GM18907 (cell line): ENCODE measurements at regions not wholly inside any gene's neighbourhood (a gene's known extent, or its start where the extent isn't known, plus 50 kb on each side); places are given as distances from the start of the nearest gene placed in this dataset.

Source experiments
- ATAC-seq: cut with Tn5 transposase; IDR thresholded peaks from one replicate; pipeline ENCODE4 v1.9.1; 2021; ENCODE audit warnings: mild to moderate bottlenecking, moderate library complexity; ENCODE audit not compliant: unreplicated experiment

DNA sequence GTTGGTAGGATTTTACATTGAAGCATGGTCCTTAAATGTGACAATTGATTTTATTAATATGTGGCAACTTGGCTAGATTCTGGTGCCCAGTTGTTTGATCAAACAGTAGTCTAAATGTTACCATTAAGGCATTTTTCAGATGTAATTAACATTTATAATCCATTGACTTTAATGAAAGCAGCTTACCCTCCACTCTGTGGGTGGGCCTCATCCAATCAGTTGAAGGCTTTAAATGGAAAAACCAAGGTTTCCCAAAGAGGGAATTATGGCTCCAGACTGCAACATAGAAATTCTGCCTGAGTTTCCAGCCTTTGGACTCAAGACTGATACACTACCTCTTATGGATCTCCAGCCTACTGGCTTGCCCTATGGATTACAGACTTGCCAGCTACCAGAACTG, 1153.2 kb downstream of the BCL11B start:
- no peak for ATAC-seq

DNA sequence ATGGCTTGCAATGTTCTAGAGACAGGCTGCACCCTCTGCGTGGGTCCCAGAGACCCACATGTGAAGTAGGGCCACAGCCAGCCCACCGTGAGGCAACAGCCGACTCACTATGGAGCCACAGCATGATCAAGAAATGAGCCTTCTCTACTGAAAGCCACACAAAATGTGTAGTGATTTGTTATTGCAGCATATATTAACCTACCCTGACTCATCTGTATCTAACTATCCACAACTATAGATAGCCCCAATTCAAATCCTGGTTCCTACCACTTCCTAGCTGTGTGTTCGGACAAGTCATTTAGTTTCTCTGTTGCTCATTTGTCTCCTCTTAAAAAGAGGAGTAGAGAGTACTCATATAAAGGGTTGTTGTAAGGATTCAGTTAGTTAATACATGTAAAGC, 1152.3 kb downstream of the BCL11B start:
- ATAC-seq = no peak

DNA sequence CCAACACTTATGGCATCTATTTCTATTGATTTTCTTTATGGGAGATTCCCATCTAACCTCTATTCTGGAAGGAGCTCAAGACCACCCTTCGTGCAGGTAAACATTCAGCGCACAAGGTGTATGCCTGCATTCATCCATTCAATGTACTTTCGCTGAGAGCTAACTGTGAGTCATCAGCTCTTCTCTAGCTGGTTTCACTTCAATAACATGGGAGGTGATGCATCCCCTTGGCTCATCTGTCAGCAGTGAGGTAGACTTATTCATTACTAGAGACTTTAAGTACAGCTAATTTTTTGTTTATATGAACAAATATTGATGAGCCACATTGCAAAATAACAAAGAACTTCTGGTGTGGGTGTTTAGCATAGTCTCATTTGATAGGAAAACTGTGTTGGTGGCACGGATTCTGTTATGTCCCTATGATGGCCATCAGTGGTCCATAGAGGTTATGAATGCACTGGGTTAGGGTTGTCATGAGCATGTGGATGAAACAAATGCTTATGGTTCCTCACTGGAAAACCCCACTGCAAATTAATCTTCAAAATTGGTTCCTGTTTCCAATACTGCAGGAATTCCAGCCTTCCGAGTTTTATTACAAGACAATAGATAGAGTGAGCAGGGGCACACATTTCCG, 1151.0 kb downstream of the BCL11B start:
- ATAC-seq = no peak

DNA sequence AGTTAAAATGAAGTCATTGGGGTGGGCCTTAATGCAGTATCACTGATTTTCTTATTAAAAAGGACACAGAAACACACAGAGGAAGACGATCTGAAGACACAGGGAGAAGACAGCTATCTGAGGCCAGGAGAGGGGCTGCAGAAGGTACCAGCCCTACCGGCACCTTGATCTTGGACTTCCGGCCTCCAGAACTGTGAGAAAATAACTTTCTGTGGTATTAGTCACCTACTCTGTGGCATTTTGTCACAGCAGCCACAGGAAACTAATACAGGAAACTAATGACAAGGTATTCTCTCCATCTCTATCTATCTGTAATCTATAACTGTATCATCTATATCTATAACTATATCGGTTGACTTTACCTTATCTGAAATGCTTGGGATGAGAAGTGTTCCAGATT, 1149.5 kb downstream of the BCL11B start:
- ATAC-seq = no peak

DNA sequence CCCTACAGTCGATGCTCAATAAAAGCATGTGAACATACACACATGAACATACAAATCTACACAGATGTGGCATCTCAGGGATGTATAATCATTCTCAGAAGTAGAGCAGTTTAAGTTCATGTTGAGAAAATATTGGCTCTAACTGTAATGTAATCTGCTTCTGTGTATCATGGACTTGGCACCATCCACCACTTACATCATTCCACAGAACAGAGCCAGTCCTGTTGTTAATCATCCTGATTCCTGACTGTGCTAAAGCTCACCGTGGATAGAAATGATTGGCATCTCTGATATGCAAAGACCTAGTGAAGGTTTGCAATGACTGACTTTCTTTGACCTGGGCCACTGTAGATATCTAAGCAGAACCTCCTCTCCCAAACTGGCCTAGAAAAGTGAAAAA, 1141.3 kb downstream of the BCL11B start:
- no peak for ATAC-seq

DNA sequence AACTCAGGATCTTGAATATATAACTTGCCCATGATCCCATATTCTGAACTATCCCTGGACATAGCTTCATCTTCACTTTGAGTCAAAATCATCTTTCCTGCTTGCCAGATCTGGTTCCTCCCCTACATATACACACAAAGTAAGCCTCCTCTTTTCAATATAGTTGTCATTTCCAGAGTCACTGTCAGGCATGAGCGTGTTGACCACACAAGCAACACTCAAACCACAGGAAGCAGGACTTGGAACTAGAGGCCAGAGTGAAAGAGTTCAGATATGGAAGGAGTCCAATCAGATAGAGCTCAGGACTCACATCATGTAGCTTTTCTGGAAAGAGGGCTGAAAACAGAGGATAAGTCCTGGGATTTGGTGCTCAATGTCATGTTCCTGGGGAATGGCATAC, 1140.6 kb downstream of the BCL11B start:
- ATAC-seq = no peak

DNA sequence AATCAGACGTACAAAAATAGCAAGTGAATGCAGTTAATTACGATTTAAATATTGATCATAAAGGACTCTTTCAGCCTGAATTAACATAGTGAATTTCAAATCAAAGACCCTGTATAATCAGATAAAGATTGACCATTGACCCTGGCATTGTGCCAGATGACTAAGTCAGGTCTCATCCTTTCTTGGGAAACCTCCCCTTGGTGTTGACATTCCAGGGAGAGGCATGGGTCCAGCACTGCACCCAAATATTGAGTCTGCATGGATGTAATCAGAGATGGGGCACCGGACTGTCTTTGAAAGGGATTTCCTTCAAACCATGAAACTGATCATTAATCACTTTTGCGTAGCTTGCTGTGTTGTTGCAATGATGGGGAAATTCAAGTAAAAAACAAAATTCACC, 1138.2 kb downstream of the BCL11B start:
- no peak for ATAC-seq

DNA sequence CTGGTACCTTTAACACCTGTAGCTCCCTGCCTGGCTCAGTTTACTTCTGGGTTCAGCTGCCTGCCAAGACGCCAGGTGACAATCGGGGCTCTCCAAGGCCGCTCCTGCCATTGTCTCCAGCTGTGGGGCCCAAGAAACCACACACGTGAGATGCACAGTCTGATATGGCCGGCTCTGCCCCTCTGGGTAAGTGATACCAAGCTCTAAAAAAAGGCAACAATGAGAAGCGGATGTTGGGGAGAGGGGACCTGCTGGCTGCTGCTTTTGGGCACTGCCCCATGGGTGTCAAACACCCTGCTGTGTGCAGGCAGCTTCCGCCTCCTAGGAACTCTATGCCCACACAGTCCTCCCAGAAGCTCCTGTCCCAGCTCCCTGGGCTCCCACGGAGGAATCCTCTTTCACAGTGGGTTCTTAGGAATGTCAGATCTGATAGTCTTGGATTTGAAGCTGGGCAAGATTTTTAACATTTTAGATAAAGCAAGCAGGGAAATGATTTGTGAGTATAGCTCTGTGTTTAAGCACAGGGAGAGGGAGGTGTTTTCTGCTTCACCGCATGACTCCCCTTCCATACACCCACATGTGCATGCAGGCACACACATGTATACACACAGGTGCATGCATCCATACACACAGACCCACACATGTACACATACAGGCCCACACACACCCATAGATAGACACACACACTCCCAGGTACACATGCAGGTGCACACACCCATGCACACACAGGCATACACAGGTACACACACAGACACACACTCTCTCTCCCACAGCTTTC, 1135.8 kb downstream of the BCL11B start:
- no peak for ATAC-seq

DNA sequence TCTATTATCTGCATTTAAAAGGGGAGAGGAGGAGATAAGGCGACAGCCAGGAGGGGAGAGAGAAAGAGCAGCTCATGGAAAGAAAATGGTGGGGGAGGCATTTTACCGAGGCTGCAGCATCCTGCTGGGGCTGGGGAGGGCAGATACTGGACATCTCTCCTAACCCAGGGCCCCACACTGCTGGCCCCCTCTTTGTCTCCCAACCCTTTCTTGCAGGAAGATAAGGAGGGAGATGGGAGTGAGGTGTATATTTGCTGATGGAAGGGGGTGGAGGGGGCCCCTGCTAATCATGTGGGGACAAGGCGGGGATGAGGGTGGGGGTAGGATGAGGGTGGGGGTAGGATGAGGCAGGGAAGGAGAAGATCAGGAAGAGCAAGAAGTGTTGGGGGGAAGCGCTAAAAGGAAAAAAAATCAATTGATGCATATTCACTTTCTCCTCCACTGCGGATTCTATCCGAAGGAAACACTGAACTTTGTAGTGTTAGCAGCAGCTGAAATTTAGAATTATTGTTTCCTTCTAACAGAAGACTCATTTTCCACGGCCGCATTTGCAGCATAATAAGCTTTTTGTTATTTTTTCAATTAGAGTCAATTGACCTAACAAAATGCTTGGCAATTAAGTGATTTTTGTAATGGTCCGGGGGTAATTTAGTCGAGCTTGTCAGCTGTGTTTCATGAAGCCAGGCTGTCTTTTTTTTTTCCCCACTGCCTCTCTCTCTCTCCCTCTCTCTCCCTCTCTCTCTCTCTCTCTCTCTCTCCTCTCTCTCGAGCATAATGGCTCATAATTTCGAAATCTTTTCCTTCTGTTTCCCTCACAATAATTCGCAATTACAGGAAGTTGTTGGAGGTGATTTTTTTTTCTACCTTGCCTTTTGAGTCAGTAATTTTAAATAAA, 1134.6 kb downstream of the BCL11B start:
- no peak for ATAC-seq

DNA sequence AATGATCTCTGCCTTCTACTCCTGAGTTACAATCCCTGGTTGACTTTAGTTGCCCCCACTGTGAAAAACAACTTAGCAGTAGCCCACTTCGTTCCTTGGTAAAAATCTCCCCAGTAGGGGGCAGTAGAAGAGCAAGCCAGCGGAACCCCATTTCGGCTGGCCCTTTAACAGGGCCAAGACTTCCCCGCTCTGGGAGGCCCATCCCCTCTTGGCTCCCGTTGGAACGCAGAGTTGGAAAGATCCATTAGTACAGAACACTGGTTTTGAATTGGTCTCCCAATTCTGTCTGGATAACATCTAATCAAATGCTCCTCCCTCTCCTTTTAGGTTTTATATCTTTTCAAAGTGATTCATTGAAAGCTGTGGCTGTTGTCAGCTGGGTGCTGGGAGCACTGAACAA, 1133.3 kb downstream of the BCL11B start:
- no peak for ATAC-seq

DNA sequence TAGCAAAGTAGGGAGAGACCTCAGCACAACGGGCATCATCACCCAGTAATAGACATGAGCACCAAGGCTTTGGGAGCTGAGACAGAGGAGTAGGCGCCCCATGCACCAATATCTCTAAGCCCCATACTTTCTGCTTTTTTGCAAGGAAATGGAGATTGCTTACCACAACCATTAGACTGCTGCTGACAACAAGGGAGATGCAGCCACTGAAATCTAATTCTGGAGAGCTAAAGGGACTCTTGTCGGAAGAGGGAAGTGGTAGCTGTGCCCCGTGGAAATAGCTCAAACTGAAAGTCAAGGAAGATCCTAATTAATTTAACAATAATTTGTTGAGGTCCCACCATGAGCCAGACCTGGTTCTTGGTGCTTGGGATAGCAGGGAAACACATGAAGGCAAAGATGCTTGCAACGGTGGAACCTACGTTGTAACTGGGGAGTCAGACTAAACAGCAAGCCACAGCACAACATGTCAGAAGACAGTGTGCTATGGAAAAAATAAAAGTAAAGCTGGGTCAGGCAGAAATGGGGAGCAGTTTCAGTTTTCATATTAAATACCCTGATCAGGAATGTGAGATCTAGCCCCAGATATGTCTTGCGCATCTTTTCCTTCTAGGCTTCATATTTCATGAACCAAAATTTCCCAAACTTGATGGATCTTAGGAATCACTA, 1131.0 kb downstream of the BCL11B start:
- ATAC-seq = no peak

DNA sequence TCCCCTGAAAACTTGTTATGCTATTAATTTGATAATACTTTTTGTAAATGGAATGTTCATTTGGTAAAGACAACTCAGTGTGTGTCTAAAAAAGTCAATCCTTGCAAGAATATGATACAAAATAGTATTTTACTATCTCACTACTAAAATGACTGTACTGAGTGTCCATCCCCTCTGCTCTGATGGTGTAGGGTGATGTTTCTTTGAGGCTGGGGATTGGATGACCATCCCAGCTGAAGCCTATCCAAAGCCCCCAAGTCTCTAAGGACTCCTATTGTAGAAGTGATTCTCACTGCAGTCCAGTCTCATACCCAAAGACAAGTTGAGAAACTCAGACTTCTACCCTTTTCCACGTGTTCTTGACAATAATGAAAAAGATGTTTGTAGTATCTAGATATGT, 1128.4 kb downstream of the BCL11B start:
- no peak for ATAC-seq

DNA sequence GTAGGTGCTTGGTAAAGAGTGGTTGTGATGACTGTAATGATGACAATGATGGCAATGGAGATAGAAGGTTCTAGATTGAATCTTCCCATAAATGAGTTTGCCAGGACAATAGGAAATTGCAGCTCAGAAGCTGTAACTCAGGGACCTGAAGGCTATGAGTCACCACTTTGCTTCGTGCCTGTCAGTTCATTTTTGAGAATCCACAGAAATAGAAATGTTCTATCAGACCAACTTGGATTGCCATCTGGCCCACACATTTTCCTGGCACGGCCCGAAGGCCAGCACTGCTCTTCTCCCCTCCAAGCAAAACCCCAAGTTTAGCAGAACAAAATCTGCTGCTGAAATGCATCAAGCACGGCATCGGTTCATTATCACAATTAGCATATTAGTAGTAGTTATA, 1127.0 kb downstream of the BCL11B start:
- ATAC-seq = no peak

DNA sequence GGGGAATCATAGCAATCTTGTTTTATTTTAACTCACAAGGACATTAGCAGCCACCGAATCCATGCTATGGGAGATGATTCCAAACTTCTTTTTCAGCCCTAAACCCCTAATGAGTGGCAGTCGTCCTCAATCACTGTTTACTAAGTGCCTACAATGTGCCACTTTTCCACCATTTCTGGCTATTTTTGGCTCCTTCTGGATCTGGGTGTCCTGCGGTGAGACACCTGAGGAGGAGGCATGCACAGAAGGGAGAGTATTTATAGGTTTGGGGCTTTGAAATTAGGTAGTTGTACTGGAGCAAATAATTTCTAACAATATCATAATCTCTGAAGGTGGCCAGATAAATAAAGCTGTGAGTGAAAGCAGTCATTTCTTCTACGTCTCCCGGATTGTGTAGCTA, 1125.6 kb downstream of the BCL11B start:
- no peak for ATAC-seq

DNA sequence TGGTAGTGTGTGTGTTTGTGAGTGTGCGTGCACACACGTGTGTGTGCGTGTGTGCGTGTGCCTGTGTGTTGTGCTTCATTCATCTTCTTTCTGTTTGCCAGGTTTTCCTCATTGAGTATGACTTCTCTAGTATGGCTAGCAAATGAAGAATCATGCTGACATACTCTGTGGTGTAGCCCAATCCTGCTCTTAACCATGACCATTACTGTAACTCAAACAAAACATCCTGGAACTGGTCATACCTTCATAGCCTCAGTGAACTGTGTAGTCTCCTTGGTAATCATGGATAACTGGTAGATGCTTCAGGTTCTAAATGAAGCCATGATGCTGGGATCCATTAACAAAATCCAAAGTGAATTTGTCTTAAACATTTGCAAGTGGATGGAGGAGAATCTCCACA, 1117.7 kb downstream of the BCL11B start:
- no peak for ATAC-seq

DNA sequence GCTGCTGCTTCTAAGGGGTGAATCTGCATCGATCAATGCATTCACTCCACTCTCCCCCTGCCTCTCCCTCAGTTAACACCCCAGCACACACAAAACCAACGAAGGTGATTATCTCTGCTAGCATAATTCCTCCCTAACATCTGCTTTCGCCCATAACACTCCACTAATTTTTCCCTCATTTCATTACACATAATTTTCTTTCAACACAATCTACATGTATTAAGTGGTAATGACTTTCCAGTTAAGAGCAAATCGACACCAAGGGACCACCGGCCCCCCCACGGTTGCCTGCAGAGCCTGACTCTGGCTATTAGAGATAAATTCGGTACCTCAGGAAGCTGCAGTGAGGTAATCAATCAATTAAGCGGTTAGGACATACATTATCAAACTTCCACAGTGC, 1115.6 kb downstream of the BCL11B start:
- ATAC-seq = no peak

DNA sequence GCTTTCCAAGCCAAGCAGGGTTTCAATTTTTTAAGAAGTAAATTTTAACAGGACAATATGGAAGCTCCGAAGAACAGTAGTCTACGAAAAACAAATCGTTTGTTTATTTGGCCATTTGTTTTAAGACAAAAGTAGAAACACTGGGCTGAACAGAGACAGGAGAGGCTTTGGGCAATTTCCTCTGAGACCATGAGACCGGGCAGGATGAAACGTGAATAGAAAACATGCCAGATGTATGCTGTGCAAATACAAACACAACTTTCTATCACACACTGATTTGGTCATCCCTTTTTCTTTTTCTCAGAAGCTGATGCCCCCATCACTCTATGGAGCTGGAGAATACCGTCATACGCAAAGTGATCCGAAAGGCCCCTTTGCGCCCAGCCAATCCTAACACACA, 1111.1 kb downstream of the BCL11B start:
- ATAC-seq = no peak

DNA sequence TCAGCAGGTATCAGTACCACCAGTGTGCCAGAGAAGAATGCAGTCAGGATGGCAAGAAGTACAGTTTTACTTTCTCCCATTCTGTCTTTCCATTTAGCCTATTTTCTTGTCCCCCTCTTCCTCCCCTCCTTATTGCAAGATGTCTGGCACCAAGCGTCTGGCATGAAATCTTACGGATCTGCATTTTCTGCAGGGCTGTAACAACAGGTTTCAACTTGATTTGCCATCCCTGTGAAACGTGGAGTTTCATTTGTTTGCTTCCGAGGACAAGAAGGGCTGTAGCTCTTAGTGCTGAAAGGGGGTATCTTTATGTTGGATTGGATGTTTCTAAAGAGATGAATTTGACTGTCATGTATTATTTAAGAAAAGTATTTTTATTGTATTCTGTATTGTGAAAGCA, 1110.6 kb downstream of the BCL11B start:
- ATAC-seq = no peak

DNA sequence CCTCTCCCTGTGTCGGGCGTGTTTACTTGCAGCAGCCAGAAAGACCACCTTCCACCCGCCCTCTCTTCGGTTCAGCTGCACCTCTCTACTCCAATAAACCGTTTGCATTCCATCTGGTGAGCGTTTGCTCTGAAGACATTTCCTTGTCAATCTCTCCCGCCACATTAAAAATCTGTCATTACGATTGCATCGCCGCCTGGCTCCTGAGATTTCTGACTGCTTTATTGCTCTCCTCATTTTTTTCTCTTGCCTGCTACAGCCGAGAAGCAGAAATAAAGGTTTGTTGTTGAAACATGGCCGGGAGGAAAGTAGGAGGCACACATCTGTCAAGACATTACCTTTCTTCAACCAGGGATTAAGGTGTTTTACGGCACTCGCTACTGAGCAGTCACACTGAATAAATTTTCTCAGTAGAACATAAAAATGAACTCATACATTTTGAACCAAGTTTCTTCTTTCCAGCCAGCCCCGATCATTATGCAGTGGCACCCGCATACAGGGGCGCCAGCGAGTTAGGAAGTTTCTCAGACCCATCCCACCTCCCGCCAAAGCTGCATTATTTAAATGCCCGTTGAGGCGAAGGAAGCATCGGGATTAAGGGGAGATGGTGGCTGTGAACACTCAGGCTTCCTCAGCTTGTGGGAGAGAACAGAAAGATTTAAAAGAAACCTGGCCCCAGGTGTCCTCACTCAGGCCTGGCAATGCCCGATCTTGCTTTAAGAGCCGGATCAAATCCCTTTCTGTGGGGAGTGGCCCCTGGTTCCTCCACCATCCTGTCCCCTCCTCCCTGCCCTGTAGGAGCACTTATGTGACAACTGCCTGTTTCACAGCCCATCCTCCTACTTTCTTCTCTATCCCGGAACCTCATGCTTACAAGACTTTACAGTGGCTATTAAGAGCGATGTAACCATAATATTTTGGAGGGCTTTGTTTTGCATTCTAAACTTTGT, 1108.9 kb downstream of the BCL11B start:
- no peak for ATAC-seq

DNA sequence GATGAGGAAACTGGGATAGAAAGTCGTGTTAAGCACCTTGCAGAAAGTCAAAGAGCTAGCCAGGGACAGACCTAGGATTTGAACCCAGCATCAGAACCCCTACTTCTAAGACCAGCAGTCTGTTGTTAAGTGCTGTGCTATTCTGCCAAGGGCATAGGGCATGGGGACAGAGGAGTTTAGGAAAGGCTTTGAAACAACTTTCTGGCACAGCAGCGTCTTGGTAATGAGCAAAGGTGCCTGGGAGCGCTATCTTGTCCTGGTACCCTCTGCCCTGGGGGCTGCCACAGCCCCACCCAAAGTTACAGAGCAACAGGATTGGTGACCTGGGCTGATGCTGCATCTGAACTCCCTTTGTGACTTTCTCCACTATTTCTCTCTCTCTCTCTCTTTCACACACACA, 1108.1 kb downstream of the BCL11B start:
- no peak for ATAC-seq
